ENCODE measurements at regions not wholly inside any gene's neighbourhood (a gene's known extent, or its start where the extent isn't known, plus 50 kb on each side); places are given as distances from the start of the nearest gene placed in this dataset.

- TF ChIP-seq NONO (IDR thresholded peaks at IDR 0.05): no peak
- TF ChIP-seq NONO (CRISPR knock-in tag; conservative IDR thresholded peaks at IDR 0.05): no peak
- TF ChIP-seq NR0B2 (CRISPR knock-in tag; IDR thresholded peaks at IDR 0.05): no peak
- TF ChIP-seq CCAR2 (optimal IDR thresholded peaks at IDR 0.05; ENCODE audit: low read depth, low read length): no peak
- no peak for TF ChIP-seq SP1 (IDR thresholded peaks at IDR 0.05)
- TF ChIP-seq SP1 (CRISPR knock-in tag; IDR thresholded peaks at IDR 0.05): no peak
- TF ChIP-seq HIVEP1 (CRISPR knock-in tag; IDR thresholded peaks at IDR 0.05): no peak
- no peak for TF ChIP-seq THYN1 (CRISPR knock-in tag; IDR thresholded peaks at IDR 0.05; ENCODE audit: borderline replicate concordance, low read depth)
- no peak for TF ChIP-seq EZH2 (conservative IDR thresholded peaks at IDR 0.05; ENCODE audit: low read depth, low read length)
- TF ChIP-seq POLR2A (IDR thresholded peaks at IDR 0.05; ENCODE audit: insufficient read depth in 1 of 2, low read depth in 2 of 2, low read length in 2 of 2): no peak
- TF ChIP-seq CTCF (CRISPR knock-in tag; IDR thresholded peaks at IDR 0.05): no peak
- no peak for TF ChIP-seq SP5 (CRISPR knock-in tag; IDR thresholded peaks at IDR 0.05; ENCODE audit: borderline replicate concordance, low read depth)
These were observed 1284.0 kb downstream of the RAPGEF2 start for GRCh38 chr4:160386846-160387245.
